ENCODE measurements at regions not wholly inside any gene's neighbourhood (a gene's known extent, or its start where the extent isn't known, plus 50 kb on each side); places are given as distances from the start of the nearest gene placed in this dataset.

GRCh38 chr12:89069431-89069830, 282.9 kb downstream of the DUSP6 start:
- TF ChIP-seq CTCF (IDR thresholded peaks at IDR 0.05) = no peak
- DNase-seq (ENCODE audit: low spot score) = no peak
- no peak for ATAC-seq (ENCODE audit: low FRiP score)

- TF ChIP-seq CTCF (IDR thresholded peaks at IDR 0.05) = no peak
- DNase-seq (ENCODE audit: low spot score) (no peak), ATAC-seq (ENCODE audit: low FRiP score) (peak; percentile 77)
Observed at GRCh38 chr12:89067421-89068187, 284.7 kb downstream of the DUSP6 start.

GRCh38 chr12:89064780-89065179, 287.5 kb downstream of the DUSP6 start:
- TF ChIP-seq CTCF (IDR thresholded peaks at IDR 0.05) = no peak
- no peak for ATAC-seq (ENCODE audit: low FRiP score)
- DNase-seq (ENCODE audit: low spot score) = no peak

GRCh38 chr12:89064151-89064550, 288.1 kb downstream of the DUSP6 start:
- TF ChIP-seq CTCF (IDR thresholded peaks at IDR 0.05) = no peak
- no peak for ATAC-seq (ENCODE audit: low FRiP score)
- no peak for DNase-seq (ENCODE audit: low spot score)

- no peak for ATAC-seq (ENCODE audit: low FRiP score)
- TF ChIP-seq CTCF (IDR thresholded peaks at IDR 0.05) = no peak
- DNase-seq (ENCODE audit: low spot score) = no peak
Observed at GRCh38 chr12:89062996-89063395, 289.3 kb downstream of the DUSP6 start.

GRCh38 chr12:89059721-89060541, 292.4 kb downstream of the DUSP6 start:
- TF ChIP-seq CTCF (IDR thresholded peaks at IDR 0.05) = no peak
- DNase-seq (ENCODE audit: low spot score) (no peak), ATAC-seq (ENCODE audit: low FRiP score) (no peak)
